HG02870 (cell line): ENCODE measurements at regions not wholly inside any gene's neighbourhood (a gene's known extent, or its start where the extent isn't known, plus 50 kb on each side); places are given as distances from the start of the nearest gene placed in this dataset.
"Not testable (repeated sequence)": the region's sequence is repeated elsewhere in the genome, so short reads cannot be mapped to it uniquely, and the experiment has no call there.

Experiments
- ATAC-seq: cut with Tn5 transposase; IDR thresholded peaks from one replicate; pipeline ENCODE4 v1.9.1; 2021; ENCODE audit warnings: mild to moderate bottlenecking, moderate library complexity; ENCODE audit not compliant: unreplicated experiment

DNA sequence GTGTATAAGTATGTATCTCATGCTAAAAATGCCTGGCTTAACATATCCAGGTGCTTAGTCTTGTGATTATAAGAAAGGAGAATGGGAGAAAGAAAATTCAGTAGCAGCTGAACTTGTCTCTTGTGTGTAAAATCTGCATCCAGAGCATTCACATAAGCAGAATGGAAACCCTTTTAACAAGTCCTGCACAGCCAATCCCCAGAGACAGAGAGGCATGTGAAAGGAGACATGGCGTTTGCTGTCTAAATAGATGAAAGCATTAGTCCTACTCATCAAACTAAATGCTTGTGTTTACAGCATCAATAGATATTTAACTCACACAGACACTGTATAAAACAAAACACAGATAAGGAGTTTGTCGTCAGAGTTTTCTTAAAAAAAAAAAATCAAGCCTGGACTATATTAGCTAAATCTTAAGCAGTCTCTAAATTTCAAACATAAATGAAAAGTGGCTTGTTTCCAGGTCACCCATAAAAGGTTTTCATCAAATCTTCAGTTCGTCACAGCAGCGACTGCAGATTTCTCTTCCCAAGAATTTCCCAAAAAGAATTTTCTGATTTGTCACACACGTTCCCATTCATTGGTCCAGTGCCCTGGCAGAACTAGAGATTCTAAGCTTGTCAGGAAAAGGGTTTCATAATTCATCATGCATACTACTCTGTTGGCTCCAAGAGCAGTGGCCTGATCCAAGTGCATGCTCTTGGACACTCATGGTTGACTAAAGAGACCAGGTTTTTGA is 249.2 kb downstream of the BTG1 start:
- ATAC-seq = no peak

- ATAC-seq = no peak
Observed at GRCh38 chr12:91894911-91895310, 250.7 kb downstream of the BTG1 start.

DNA sequence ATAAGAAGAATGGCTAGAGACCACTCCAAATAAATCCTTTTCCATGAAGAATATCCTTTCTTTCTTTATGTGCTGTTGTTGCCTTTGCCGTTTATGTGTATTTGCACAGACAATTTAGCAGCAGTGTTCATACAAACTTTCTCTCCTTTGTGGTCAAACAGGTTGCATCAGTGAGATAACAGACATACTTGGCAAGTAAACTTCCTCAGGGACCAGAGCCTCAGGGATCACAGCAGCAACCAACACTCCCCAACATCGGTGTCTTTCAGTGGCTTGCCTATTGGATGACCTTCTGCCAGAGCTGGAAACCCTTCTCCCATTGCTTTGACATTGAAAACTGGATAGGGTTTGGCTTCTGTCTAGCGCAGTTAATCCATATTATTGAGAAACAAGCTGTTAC is 252.2 kb downstream of the BTG1 start:
- no peak for ATAC-seq

DNA sequence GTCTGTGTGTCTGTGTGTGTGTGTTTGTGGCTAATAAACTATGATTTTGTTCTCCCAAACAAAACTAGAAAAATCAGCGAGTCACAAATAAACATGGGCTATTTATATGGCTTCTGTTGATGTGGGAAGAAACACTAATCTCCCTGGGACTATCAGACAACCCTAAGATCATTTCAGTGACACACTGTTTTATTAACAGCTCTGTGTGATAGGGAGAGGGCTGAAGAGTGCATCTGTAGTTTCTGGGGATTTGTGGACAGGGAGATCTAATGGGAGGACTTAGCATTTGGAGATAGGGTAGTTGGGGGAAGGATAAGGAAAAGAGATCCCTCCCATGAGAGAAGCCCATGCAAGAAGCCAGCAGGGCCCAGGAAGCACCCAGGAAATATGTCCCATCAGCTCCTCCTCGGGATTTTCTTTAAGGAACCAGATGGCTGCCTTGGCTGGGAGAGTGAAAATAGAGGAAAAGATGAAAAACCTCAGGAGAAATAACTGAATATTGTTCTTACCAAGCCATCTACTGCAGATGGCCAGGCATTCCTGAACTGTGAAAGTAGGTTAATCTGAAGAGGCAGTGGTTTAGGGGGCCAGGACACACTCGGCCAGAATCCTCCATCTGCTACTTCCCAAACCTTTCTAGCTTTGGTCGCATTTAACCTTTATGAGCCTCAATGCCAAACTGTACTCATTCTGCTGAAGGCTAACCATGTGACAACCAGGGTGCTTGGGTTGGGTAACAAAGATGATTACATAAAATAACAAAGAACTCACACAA is 253.4 kb downstream of the BTG1 start:
- ATAC-seq = no peak

- ATAC-seq = no peak
Observed at GRCh38 chr12:91890742-91891141, 254.9 kb downstream of the BTG1 start.

DNA sequence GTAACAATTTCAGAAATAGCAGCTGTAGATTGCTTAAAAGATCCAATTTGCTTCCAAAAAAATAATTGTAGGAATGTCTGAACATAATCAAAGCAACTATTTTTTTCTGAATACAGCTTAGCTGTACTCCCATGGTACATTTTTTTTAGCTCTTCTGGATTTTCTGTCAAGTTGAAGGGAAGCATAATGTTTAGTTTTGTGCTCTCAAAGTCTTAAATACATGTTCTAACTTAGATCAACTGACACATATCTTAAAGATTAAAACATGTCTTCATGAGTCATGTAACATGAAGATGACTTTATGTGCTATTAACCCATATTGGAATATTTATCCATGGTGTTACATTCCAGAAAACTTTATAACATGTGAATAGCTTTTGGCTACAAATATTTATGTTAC is 255.7 kb downstream of the BTG1 start:
- no peak for ATAC-seq

GRCh38 chr12:91889059-91889458 is 256.6 kb downstream of the BTG1 start:
- ATAC-seq = no peak

DNA sequence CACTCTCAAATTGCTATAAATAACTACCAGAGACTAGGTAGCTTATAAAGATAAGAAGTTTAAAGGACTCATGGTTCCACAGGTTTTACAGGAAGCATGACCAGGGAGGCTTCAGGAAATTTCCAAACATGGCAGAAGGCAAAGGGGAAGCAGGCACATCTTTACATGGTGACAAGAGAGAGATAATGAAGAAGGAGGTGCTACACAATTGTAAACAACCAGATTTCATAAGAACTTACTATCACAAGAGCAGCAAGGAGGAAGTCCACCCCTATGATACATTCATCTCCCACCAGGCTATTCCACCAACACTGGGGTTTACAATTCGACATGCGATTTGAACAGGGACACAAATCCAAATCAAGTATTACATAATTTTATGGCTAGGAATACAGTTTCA is 257.7 kb downstream of the BTG1 start:
- ATAC-seq = no peak

- no peak for ATAC-seq
Observed at GRCh38 chr12:91885851-91886731, 259.6 kb downstream of the BTG1 start.

DNA sequence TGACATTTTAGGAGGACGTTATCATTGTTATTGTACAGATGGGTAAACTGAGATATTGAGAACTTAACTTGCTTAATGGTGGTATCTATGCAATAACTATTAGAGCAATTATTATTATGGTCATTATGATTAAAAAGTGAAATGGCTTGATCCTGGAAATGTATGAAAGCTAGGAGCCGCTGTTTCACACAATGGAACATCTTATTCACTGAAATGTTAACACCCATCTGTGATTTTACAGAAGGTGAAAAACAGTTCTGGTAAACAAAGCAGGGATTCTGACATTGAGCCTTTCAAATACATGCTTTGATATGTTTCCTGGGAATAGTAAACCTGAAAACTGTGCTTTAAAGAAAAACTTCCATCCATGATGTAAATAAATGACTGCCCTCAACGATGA is 261.4 kb downstream of the BTG1 start:
- no peak for ATAC-seq

DNA sequence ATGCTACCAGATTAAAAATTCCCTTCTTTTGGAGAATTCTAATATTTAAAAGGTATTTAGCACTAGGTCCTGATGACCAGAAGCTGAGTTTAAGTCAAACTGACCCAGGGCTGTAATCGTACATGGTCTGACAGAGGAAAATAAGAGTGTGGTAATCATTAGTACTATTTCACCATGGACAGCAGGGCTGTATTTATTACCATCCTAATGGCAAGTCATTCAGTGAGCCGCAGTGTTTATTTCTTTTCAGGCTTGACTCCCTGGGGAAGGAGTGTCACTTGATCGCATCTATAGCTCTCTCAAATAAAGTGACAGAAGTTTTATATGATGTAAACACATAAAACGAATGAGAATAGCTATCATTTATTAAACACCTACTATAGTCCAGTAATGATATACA is 261.8 kb downstream of the BTG1 start:
- ATAC-seq = no peak

GRCh38 chr12:91882910-91883309 is 262.7 kb downstream of the BTG1 start:
- no peak for ATAC-seq

- no peak for ATAC-seq
Observed at GRCh38 chr12:91880528-91880927, 265.1 kb downstream of the BTG1 start.

- ATAC-seq = no peak
Observed at GRCh38 chr12:91877456-91878235, 268.0 kb downstream of the BTG1 start.

- ATAC-seq = peak; percentile 87
Observed at GRCh38 chr12:91877022-91877421, 268.6 kb downstream of the BTG1 start.

DNA sequence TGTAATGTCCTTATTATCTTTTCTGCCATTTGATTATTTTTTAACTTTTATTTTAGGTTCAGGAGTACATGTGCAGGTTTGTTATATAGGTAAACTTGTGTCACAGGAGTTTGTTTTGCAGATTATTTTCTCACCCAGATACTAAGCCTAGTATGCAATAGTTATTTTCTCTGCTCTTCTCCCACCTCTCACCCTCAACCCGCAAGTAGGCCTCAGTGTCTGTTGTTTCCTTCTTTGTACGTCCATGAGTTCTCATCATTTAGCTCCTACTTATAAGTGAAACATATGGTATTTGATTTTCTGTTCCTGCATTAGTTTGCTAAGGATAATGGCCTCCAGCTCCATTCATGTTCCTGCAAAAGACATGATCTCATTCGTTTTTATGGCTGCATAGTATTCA is 270.0 kb downstream of the BTG1 start:
- ATAC-seq = not testable (repeated sequence)

DNA sequence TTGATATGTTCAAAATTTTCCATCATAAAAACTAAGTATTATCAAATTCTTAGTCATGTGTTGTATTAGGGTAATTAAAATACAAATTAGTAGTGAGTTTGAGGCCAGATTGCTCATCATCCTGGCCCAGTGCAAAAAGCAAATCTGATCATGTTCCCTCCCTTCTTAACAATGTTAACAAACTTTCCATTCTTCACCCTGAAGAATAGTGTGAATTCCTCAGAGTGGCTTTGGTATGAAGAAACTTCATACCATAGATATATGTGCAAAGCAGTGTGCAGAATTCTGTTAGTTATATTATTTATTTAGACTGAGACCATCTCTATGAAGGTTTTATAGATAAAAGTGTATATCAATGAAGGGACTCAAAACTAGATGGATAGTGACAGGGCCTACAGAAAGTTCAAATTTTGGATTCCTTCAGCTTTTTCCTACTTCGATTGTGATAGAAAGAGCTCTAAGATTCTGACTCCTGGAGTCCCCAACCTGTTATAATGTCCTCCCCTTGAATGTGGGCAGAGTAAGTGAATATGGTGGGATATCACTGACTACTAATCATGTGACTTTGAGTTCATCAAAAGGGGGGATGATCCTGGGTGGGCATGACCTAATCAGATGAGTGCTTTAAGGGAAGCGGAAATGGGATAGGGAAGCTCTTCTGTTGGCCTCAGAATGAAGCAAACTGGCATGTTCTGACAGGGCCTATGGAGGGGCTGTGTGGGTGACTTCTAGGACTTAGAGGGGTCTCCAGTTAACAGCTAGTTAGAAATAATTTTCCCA is 271.4 kb downstream of the BTG1 start:
- ATAC-seq = no peak

DNA sequence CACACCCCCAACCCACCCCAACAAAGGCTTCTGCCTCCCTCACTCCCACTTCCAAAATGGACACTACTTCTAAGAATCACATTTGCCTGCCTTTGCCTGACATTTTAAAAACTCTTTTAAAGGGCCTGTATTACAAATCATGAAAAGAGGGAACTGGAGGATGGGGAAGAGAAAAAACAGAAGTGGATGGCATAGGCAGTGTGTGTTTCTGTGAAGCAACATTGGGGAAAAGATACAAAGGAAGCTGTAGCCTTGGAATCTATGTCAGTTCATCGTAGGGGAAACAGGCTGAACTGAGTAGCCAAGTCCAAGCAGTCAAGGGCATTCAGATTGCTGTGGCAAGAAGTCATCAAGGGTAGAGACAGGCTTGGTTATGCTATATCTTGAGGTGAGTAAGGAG is 273.9 kb downstream of the BTG1 start:
- no peak for ATAC-seq

GRCh38 chr12:91870872-91871707 is 274.6 kb downstream of the BTG1 start:
- no peak for ATAC-seq
